Adrenal gland (tissue), 9 donors: ENCODE measurements at regions not wholly inside any gene's neighbourhood (a gene's known extent, or its start where the extent isn't known, plus 50 kb on each side); places are given as distances from the start of the nearest gene placed in this dataset.

Experiments used
- DNase-seq, 7 donors: peaks; one replicate each; pipeline ENCODE4 v3.0.0-alpha.2; 2019 to 2020
- H3K27ac ChIP-seq, 5 donors: fragments of 200-600 bp; sonication (generic) in 4 of 5; 1 replicate in 3 of 5; 2 replicates in 2 of 5; pipeline versions ENCODE4 v1.5.1 to v1.8.0; 2016 to 2020; ENCODE audit warnings: mild to moderate bottlenecking in 1 of 5
- H3K27me3 ChIP-seq: fragments of 200-600 bp; 2 replicates; pipeline ENCODE4 v1.8.0; 2021
- H3K36me3 ChIP-seq, 2 donors: fragments of 200-600 bp; replicated peaks in 1 of 2; 1 replicate in 1 of 2; 2 replicates in 1 of 2; pipeline versions ENCODE4 v1.5.1 to v1.8.0; 2018 to 2022
- H3K4me1 ChIP-seq, 2 donors: fragments of 200-600 bp; replicated peaks in 1 of 2; 1 replicate in 1 of 2; 2 replicates in 1 of 2; pipeline versions ENCODE4 v1.5.1 to v1.8.0; 2018 to 2021
- H3K4me3 ChIP-seq, 4 donors: fragments of 200-600 bp; sonication (generic) in 3 of 4; one replicate each; pipeline ENCODE4 v1.5.1; 2016 to 2018
- H3K9me3 ChIP-seq, 3 donors: fragments of 200-600 bp; sonication (generic) in 1 of 3; replicated peaks in 1 of 3; 1 replicate in 2 of 3; 2 replicates in 1 of 3; pipeline versions ENCODE4 v1.5.1 to v1.8.0; 2016 to 2021
- POLR2A ChIP-seq, 2 donors: fragments of 450-650 bp; IDR thresholded peaks; one replicate each; pipeline ENCODE4 v1.6.1; 2017; ENCODE audit warnings: antibody characterized with exemption in 2 of 2, mild to moderate bottlenecking in 2 of 2, moderate library complexity in 1 of 2
- WGBS, 4 donors: extraction: QIAGEN DNeasy Blood & Tissue Kit in 2 of 4; methylation state at CpG; one replicate each; pipeline versions ENCODE4 v1.1.5 to v1.1.7; 2013 to 2017; 5-methylcytosine and 5-hydroxymethylcytosine counted together
- intact Hi-C, 2 donors: fragments of 100-400 bp; cut with DNase I; formaldehyde crosslinking; loops; one replicate each; pipeline versions ENCODE4 v1.14.1 to v1.15.0; 2022 to 2023
- TF ChIP-seq, protein P1 (sequence below), 6 experiments: fragments of 450-650 bp in 4 of 6; fragments of 200-600 bp in 2 of 6; sonication (generic) in 1 of 6; IDR thresholded peaks; 1 replicate in 5 of 6; 2 replicates in 1 of 6; pipeline versions ENCODE4 v1.5.1 to v1.8.0; 2016 to 2021; ENCODE audit warnings: antibody characterized with exemption in 6 of 6, mild to moderate bottlenecking in 2 of 6, moderate library complexity in 1 of 6
- donor health status: healthy with polysubstance abuse.
- donor health status: Bipolar disorder and iron deficiency.
- donor health status: DM: yes; HTN: yes; CAD: no.
- donor health status: DM: no; HTN: no; CAD: no.
- donor health status: DM: no; HTN: no; CAD: no.

GRCh38 chr13:79628463-79628862 is 147.5 kb downstream of the NDFIP2 start:
- H3K4me1 ChIP-seq, result no peaks in the 10 kb centered on the region
- H3K9me3 ChIP-seq, result no peaks in the 10 kb centered on the region
- DNase-seq, result no peak
- no peak overlapping the region for H3K27ac ChIP-seq
- H3K27me3 ChIP-seq, result no peaks in the 10 kb centered on the region
- 32 to 48% (median 38%) methylated on average over 4 of the region's 4 CpGs for WGBS, 4 donors
- TF ChIP-seq, protein P1, sequence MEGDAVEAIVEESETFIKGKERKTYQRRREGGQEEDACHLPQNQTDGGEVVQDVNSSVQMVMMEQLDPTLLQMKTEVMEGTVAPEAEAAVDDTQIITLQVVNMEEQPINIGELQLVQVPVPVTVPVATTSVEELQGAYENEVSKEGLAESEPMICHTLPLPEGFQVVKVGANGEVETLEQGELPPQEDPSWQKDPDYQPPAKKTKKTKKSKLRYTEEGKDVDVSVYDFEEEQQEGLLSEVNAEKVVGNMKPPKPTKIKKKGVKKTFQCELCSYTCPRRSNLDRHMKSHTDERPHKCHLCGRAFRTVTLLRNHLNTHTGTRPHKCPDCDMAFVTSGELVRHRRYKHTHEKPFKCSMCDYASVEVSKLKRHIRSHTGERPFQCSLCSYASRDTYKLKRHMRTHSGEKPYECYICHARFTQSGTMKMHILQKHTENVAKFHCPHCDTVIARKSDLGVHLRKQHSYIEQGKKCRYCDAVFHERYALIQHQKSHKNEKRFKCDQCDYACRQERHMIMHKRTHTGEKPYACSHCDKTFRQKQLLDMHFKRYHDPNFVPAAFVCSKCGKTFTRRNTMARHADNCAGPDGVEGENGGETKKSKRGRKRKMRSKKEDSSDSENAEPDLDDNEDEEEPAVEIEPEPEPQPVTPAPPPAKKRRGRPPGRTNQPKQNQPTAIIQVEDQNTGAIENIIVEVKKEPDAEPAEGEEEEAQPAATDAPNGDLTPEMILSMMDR (IDR thresholded peaks at IDR 0.05), result no peak
- TF ChIP-seq POLR2A (IDR thresholded peaks at IDR 0.05), result no peak
- no peak overlapping the region for H3K4me3 ChIP-seq
- H3K36me3 ChIP-seq, result no peaks in the 10 kb centered on the region
- intact Hi-C loops, result no loop called here

GRCh38 chr13:79626924-79627323 is 146.0 kb downstream of the NDFIP2 start:
- intact Hi-C loops, result no loop called here
- Histone ChIP-seq H3K27me3 (no peaks in the 10 kb centered on the region), H3K4me1 (no peaks in the 10 kb centered on the region), H3K27ac (no peak overlapping the region), H3K4me3 (no peak overlapping the region), H3K36me3 (no peaks in the 10 kb centered on the region), H3K9me3 (no peaks in the 10 kb centered on the region)
- TF ChIP-seq POLR2A (IDR thresholded peaks at IDR 0.05), result no peak
- TF ChIP-seq, protein P1 (IDR thresholded peaks at IDR 0.05), result no peak
- DNase-seq, result no peak
- whole genome bisulfite sequencing, 4 donors, result 85 to 91% (median 90%) methylated on average over 6 of the region's 6 CpGs

DNA sequence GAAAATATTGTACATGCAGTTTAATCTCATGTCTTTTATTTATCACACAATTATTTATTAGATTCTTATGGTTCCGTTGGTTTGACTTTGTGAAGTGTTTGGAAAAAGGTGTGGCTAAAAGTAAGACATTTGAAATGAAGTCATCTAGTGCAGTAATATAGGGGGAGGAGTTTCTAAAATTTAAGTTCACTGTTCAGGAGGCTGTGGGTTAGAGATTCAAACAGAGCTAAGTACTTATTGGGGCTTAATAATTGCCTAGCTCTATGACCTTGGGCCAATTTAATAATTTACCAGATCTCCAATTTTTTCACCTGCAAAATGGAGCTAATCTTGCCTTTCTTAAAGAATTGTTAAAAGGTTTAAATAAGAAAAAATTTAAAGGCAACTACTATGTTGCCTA is 144.6 kb downstream of the NDFIP2 start:
- no peak overlapping the region for H3K27ac ChIP-seq
- WGBS, 4 donors, result 68 to 94% (median 91%) methylated on average over 1 of the region's 1 CpG
- no peaks in the 10 kb centered on the region for H3K36me3 ChIP-seq
- H3K4me3 ChIP-seq, result no peak overlapping the region
- no peak for DNase-seq
- TF ChIP-seq POLR2A (IDR thresholded peaks at IDR 0.05), result no peak
- TF ChIP-seq, protein P1 (IDR thresholded peaks at IDR 0.05), result no peak
- intact Hi-C loops, result no loop called here
- H3K9me3 ChIP-seq, result no peaks in the 10 kb centered on the region
- H3K27me3 ChIP-seq, result no peaks in the 10 kb centered on the region
- no peaks in the 10 kb centered on the region for H3K4me1 ChIP-seq

DNA sequence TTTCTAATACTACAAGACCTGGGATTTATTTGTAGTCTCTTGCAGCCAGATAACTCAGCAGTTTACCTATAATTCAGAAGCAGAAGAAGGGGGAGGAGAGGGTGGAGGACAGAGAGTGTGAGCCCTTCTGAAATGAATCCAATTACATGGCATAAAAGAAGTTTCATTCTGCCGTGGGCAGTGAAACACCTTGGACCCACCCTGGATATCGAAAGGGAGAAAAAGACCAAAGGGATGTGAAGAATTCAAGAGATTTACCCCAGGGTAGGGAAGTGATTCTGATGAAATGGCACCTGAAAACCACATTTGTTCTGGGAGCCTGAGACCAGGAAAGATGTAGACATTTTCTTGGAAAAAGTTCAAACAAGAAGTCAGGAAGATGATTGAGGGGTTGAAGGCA is 140.9 kb downstream of the NDFIP2 start:
- no peak for TF ChIP-seq POLR2A (IDR thresholded peaks at IDR 0.05)
- TF ChIP-seq, protein P1 (IDR thresholded peaks at IDR 0.05), result no peak
- no peaks in the 10 kb centered on the region for H3K27me3 ChIP-seq
- intact Hi-C loops, result no loop called here
- no peak overlapping the region for H3K27ac ChIP-seq
- no peak for DNase-seq
- no peak overlapping the region for H3K4me3 ChIP-seq
- H3K36me3 ChIP-seq, result no peaks in the 10 kb centered on the region
- WGBS, 4 donors, result 79 to 94% (median 93%) methylated on average over 2 of the region's 2 CpGs
- no peaks in the 10 kb centered on the region for H3K9me3 ChIP-seq
- no peaks in the 10 kb centered on the region for H3K4me1 ChIP-seq
